ENCODE measurements at regions not wholly inside any gene's neighbourhood (a gene's known extent, or its start where the extent isn't known, plus 50 kb on each side); places are given as distances from the start of the nearest gene placed in this dataset.

- DNase-seq, result no peak
- H3K4me1 ChIP-seq, result peaks cover 4% of the 10 kb centered on the region
- intact Hi-C loops (cut with DNase I), result no loop called here
- TF ChIP-seq CTCF (IDR thresholded peaks at IDR 0.05), result no peak
- H3K9me3 ChIP-seq, result no peaks in the 10 kb centered on the region
- no peak for ATAC-seq
- no peak overlapping the region for H3K4me3 ChIP-seq
- no peak overlapping the region for H3K27ac ChIP-seq
- H3K27me3 ChIP-seq (ENCODE audit: low read depth), result no peaks in the 10 kb centered on the region
- H3K36me3 ChIP-seq, result no peaks in the 10 kb centered on the region
Measured at GRCh38 chr9:107218829-107219485, 64.1 kb upstream of the RAD23B start.

- Histone ChIP-seq H3K27me3 (ENCODE audit: low read depth) (no peaks in the 10 kb centered on the region), H3K36me3 (no peaks in the 10 kb centered on the region), H3K27ac (no peak overlapping the region), H3K9me3 (no peaks in the 10 kb centered on the region), H3K4me3 (no peak overlapping the region), H3K4me1 (no peaks in the 10 kb centered on the region)
- ATAC-seq (no peak), DNase-seq (no peak)
- intact Hi-C loops (cut with DNase I), result no loop called here
- TF ChIP-seq CTCF (IDR thresholded peaks at IDR 0.05), result no peak
Measured at GRCh38 chr9:107219486-107220077, 63.5 kb upstream of the RAD23B start.

GRCh38 chr9:107221321-107221720, 61.8 kb upstream of the RAD23B start:
- ATAC-seq (no peak), DNase-seq (no peak)
- no peak overlapping the region for H3K4me3 ChIP-seq
- intact Hi-C loops (cut with DNase I), result no loop called here
- no peaks in the 10 kb centered on the region for H3K4me1 ChIP-seq
- H3K27me3 ChIP-seq (ENCODE audit: low read depth), result no peaks in the 10 kb centered on the region
- no peak overlapping the region for H3K27ac ChIP-seq
- TF ChIP-seq CTCF (IDR thresholded peaks at IDR 0.05), result no peak
- H3K9me3 ChIP-seq, result no peaks in the 10 kb centered on the region
- H3K36me3 ChIP-seq, result no peaks in the 10 kb centered on the region

- no peaks in the 10 kb centered on the region for H3K4me1 ChIP-seq
- no peaks in the 10 kb centered on the region for H3K9me3 ChIP-seq
- no peak overlapping the region for H3K27ac ChIP-seq
- TF ChIP-seq CTCF (IDR thresholded peaks at IDR 0.05), result no peak
- no peaks in the 10 kb centered on the region for H3K27me3 ChIP-seq (ENCODE audit: low read depth)
- no peak for ATAC-seq
- no peaks in the 10 kb centered on the region for H3K36me3 ChIP-seq
- no peak for DNase-seq
- no peak overlapping the region for H3K4me3 ChIP-seq
- intact Hi-C loops (cut with DNase I), result no loop called here
Measured at GRCh38 chr9:107222020-107222522, 61.0 kb upstream of the RAD23B start.

- intact Hi-C loops (cut with DNase I), result no loop called here
Measured at GRCh38 chr9:107223381-107223780, 59.7 kb upstream of the RAD23B start.

More at GRCh38 chr9:107223381-107223780, 59.7 kb upstream of the RAD23B start:
- DNase-seq (no peak), ATAC-seq (no peak)
- Histone ChIP-seq H3K27me3 (ENCODE audit: low read depth) (no peaks in the 10 kb centered on the region), H3K9me3 (no peaks in the 10 kb centered on the region), H3K4me3 (no peak overlapping the region), H3K4me1 (no peaks in the 10 kb centered on the region), H3K36me3 (no peaks in the 10 kb centered on the region), H3K27ac (no peak overlapping the region)
- TF ChIP-seq CTCF (IDR thresholded peaks at IDR 0.05), result no peak

Measured in lower lobe of right lung (tissue), 2 donors.